Adrenal gland (tissue), 5 donors: ENCODE measurements at regions not wholly inside any gene's neighbourhood (a gene's known extent, or its start where the extent isn't known, plus 50 kb on each side); places are given as distances from the start of the nearest gene placed in this dataset.

Experiments used
- CTCF ChIP-seq, 6 experiments: fragments of 450-650 bp in 4 of 6; fragments of 200-600 bp in 2 of 6; sonication (generic) in 1 of 6; IDR thresholded peaks; 1 replicate in 5 of 6; 2 replicates in 1 of 6; pipeline versions ENCODE4 v1.5.1 to v1.8.0; 2016 to 2021; ENCODE audit warnings: antibody characterized with exemption in 6 of 6, mild to moderate bottlenecking in 2 of 6, moderate library complexity in 1 of 6
- POLR2A ChIP-seq, 2 donors: fragments of 450-650 bp; IDR thresholded peaks; one replicate each; pipeline ENCODE4 v1.6.1; 2017; ENCODE audit warnings: antibody characterized with exemption in 2 of 2, mild to moderate bottlenecking in 2 of 2, moderate library complexity in 1 of 2
- donor health status: DM: no; HTN: no; CAD: no.

GRCh38 chr9:135219676-135220600 lies 132.5 kb downstream of the OLFM1 start:
- TF ChIP-seq CTCF (IDR thresholded peaks at IDR 0.05) (no peak), POLR2A (IDR thresholded peaks at IDR 0.05) (no peak)
